Chondrocyte (in vitro differentiated cells): ENCODE measurements at regions not wholly inside any gene's neighbourhood (a gene's known extent, or its start where the extent isn't known, plus 50 kb on each side); places are given as distances from the start of the nearest gene placed in this dataset.

Experiments
- DNase-seq: peaks from one replicate; pipeline ENCODE4 v3.0.0; 2021; ENCODE audit warnings: mixed read lengths, low spot score
- H3K27ac Mint-ChIP-seq: one replicate; pipeline ENCODE4 v1.8.0; 2021; ENCODE audit warnings: mild to moderate bottlenecking, moderate library complexity, mixed read lengths; ENCODE audit not compliant: unreplicated experiment
- H3K27me3 Mint-ChIP-seq: 2 replicates; pipeline ENCODE4 v1.8.0; 2021; ENCODE audit warnings: low read depth, mixed read lengths
- H3K36me3 Mint-ChIP-seq: 2 replicates; pipeline ENCODE4 v1.8.0; 2021; ENCODE audit warnings: low read depth, mixed read lengths
- H3K4me1 Mint-ChIP-seq: 2 replicates; pipeline ENCODE4 v1.8.0; 2021; ENCODE audit warnings: low read depth, mild to moderate bottlenecking, mixed read lengths
- H3K4me3 Mint-ChIP-seq: one replicate; pipeline ENCODE4 v1.8.0; 2021; ENCODE audit warnings: mild to moderate bottlenecking, moderate library complexity, mixed read lengths; ENCODE audit not compliant: unreplicated experiment
- H3K9me3 Mint-ChIP-seq: 2 replicates; pipeline ENCODE4 v1.8.0; 2021; ENCODE audit warnings: low read depth, mixed read lengths
- TF ChIP-seq, protein P1 (sequence below): fragments of 200-600 bp; sonication (generic); IDR thresholded peaks from 2 replicates; pipeline ENCODE4 v1.5.0; 2021; ENCODE audit warnings: antibody characterized with exemption, mild to moderate bottlenecking, moderate library complexity

DNA sequence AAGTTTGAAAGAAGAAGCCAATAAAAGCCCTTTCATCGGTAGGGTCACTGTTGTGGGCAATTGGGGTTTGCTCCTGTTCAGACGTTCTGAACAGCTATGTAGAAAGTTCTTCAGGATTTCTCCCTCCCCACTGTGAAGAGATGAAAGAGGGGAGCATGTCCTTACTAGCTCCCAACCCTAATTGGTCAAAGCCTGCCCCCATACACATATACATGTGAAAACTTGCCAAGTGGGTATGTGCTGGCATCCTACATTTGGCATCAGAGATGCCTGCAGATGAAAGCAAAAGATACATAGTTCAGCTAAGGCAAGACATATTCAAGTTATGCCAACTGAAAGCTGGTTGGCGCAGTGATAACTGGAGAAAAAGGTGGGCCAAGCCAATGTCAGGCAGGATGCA is 363.1 kb upstream of the DACH1 start:
- TF ChIP-seq, protein P1, sequence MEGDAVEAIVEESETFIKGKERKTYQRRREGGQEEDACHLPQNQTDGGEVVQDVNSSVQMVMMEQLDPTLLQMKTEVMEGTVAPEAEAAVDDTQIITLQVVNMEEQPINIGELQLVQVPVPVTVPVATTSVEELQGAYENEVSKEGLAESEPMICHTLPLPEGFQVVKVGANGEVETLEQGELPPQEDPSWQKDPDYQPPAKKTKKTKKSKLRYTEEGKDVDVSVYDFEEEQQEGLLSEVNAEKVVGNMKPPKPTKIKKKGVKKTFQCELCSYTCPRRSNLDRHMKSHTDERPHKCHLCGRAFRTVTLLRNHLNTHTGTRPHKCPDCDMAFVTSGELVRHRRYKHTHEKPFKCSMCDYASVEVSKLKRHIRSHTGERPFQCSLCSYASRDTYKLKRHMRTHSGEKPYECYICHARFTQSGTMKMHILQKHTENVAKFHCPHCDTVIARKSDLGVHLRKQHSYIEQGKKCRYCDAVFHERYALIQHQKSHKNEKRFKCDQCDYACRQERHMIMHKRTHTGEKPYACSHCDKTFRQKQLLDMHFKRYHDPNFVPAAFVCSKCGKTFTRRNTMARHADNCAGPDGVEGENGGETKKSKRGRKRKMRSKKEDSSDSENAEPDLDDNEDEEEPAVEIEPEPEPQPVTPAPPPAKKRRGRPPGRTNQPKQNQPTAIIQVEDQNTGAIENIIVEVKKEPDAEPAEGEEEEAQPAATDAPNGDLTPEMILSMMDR = no peak
- no peak for DNase-seq
- H3K27ac Mint-ChIP-seq = no peak overlapping the region
- peaks cover 4% of the 10 kb centered on the region for H3K4me1 Mint-ChIP-seq
- H3K36me3 Mint-ChIP-seq = no peaks in the 10 kb centered on the region
- no peak overlapping the region for H3K4me3 Mint-ChIP-seq
- H3K9me3 Mint-ChIP-seq = peaks cover 4% of the 10 kb centered on the region
- H3K27me3 Mint-ChIP-seq = peaks cover 7% of the 10 kb centered on the region

DNA sequence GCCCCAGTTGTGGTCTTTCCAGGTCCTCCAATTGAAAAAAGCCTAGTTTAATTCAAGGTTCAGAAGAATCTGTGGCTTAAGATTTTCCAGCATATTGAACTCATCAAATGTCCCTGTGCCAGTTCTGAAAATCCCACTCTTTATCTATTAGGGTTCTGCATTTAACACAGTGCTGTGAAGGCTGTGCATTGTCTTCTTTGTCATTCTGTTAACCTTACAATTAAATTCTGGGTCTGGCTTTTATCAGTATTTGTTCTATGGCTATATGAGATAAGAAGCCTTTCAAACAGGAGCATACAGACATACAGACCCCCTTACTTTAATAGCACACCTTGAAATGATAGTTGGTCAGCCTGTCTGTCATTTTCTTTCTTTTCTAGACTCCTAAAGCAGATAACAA is 362.1 kb upstream of the DACH1 start:
- peaks cover 3% of the 10 kb centered on the region for H3K9me3 Mint-ChIP-seq
- no peaks in the 10 kb centered on the region for H3K36me3 Mint-ChIP-seq
- H3K4me1 Mint-ChIP-seq = peaks cover 4% of the 10 kb centered on the region
- TF ChIP-seq, protein P1 = no peak
- H3K27me3 Mint-ChIP-seq = peaks cover 7% of the 10 kb centered on the region
- H3K4me3 Mint-ChIP-seq = no peak overlapping the region
- no peak for DNase-seq
- H3K27ac Mint-ChIP-seq = no peak overlapping the region

DNA sequence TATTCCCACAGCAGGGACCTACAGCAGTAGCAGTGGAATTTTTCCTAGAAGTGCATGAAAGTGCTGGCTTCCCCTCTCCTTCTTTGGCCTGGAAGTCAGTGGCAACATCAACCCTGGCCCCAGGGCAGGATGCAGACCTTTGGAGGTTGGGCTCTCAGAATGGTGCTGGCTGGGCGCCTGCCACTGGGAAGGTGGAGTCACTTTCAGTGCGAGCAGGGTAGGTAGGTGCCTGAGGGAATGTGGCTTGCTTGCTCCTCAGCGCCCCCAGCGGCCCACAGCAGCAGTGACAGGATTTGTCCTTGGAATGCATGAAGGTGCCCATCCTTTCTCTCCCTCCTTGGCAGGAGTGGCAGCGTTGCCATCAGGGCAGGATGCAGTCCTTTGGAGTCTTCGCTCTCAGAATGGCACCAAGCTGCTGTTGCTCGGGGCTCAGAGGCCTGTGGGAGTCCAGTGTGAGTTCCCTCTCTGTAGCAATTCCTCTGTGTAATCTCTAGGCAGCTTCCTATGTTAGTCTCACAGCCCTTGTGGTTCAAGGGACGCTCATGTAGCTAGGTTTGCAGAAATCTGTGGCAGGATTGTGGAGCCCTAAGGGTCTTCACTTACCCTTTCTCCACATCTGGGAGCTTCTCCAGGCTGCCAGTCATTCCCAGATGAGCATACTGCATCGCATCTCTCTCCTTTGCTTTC is 354.4 kb upstream of the DACH1 start:
- peaks cover 5% of the 10 kb centered on the region for H3K27me3 Mint-ChIP-seq
- no peak overlapping the region for H3K4me3 Mint-ChIP-seq
- peak; percentile 72 for DNase-seq
- H3K36me3 Mint-ChIP-seq = peaks cover 3% of the 10 kb centered on the region
- H3K4me1 Mint-ChIP-seq = no peaks in the 10 kb centered on the region
- no peak overlapping the region for H3K27ac Mint-ChIP-seq
- TF ChIP-seq, protein P1 = peak; percentile 69
- H3K9me3 Mint-ChIP-seq = peaks cover 14% of the 10 kb centered on the region

DNA sequence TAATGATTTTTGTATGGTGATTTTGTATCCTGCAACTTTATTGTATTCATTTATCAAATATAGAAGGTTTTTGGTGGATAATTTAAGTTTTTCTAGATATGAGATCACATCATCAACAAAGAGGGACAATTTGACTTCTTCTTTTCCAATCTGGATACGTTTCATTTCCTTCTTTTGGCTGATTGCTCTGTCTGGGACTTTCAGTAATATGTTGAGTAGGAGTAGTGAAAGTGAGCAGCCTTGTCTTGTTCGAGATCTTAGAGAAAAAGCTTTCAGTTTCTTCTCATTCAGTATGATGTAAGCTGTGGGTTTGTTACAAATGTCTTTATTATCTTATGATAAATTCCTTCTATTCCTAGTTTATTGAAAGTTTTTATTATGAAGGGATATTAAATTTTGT is 352.0 kb upstream of the DACH1 start:
- Mint-ChIP-seq H3K27ac (no peak overlapping the region), H3K36me3 (peaks cover 3% of the 10 kb centered on the region), H3K4me3 (no peak overlapping the region), H3K27me3 (peaks cover 8% of the 10 kb centered on the region), H3K4me1 (no peaks in the 10 kb centered on the region), H3K9me3 (peaks cover 11% of the 10 kb centered on the region)
- TF ChIP-seq, protein P1 = no peak
- DNase-seq = no peak

DNA sequence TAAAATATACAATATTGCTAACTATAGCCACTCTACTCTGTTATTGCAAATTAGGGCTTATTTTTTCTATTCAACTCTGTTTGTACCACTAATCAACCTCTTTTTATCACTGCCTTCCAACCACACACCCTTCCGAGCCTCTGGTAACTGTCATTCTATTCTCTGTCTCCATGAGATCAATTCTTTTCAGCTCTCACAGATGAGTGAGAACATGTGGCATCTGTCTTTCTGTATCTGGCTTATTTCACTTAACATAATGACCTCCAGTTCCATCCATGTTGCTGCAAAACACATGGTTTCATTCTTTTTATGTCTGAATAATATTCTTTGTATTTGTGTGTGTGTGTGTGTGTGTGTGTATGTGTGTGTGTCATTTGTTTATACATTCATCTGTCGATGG is 350.1 kb upstream of the DACH1 start:
- Mint-ChIP-seq H3K36me3 (peaks cover 3% of the 10 kb centered on the region), H3K27ac (no peak overlapping the region), H3K27me3 (peaks cover 8% of the 10 kb centered on the region), H3K4me3 (no peak overlapping the region), H3K9me3 (peaks cover 11% of the 10 kb centered on the region), H3K4me1 (no peaks in the 10 kb centered on the region)
- no peak for DNase-seq
- TF ChIP-seq, protein P1 = no peak
